ENCODE measurements at regions not wholly inside any gene's neighbourhood (a gene's known extent, or its start where the extent isn't known, plus 50 kb on each side); places are given as distances from the start of the nearest gene placed in this dataset.

DNA sequence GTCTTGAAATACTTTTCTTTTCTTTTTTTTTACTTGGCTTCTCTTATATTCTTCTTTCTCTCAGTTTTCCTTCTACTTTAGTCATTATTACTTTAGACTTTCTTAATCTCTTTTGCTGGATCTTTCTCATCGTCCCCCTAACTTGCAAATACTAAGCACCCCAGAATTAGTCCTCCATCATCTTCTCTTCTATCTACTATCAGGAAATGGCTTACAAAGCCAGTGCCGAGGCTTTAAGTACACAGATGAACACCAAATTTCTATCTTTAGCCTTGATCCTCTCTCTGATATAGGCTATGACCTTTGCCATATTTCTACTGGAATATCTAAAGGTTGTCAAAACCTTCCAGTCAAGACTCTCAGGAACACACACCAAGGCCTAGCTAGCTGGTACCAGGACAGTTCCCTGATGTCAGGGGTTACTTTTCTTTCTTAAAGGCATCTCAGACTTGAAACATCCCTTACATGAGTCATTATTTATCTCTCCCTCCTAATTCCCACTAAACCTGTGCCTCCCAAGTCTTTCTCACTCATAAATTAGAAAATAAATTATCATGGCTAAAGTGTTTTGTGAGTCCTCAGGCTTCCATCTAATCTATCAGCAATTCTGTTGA is 278.6 kb upstream of the TCF21 start:
- Histone ChIP-seq H3K9me3 (ENCODE audit: insufficient read depth, low read depth, low read length) (no peaks in the 10 kb centered on the region), H3K79me2 (ENCODE audit: insufficient read depth, low read length) (no peaks in the 10 kb centered on the region), H3K4me1 (ENCODE audit: insufficient read depth, low read length) (peaks cover 14% of the 10 kb centered on the region), H3K27ac (ENCODE audit: low read depth, low read length) (peak overlapping the region; percentile 94), H3K4me2 (ENCODE audit: low read length) (peak overlapping the region; percentile 61), H3K9ac (ENCODE audit: low read length) (peak overlapping the region; percentile 75), H4K20me1 (ENCODE audit: insufficient read depth, low read length) (no peaks in the 10 kb centered on the region), H2AFZ (ENCODE audit: low read depth, low read length) (no peak overlapping the region), H3K4me3 (ENCODE audit: insufficient read depth, low read depth, low read length) (no peak overlapping the region), H3K27me3 (ENCODE audit: insufficient read depth, low read length) (no peaks in the 10 kb centered on the region), H3K36me3 (ENCODE audit: insufficient read depth, low read length) (no peaks in the 10 kb centered on the region)
- no peaks in the 10 kb centered on the region for H3K36me3 Mint-ChIP-seq (ENCODE audit: low read depth, unreplicated experiment)
- H3K27me3 Mint-ChIP-seq (ENCODE audit: low read depth, unreplicated experiment) = peaks cover 3% of the 10 kb centered on the region
- TF ChIP-seq CTCF (IDR thresholded peaks at IDR 0.05; ENCODE audit: insufficient read depth, low read depth, low read length) (no peak), EZH2 (IDR thresholded peaks at IDR 0.05; ENCODE audit: insufficient read depth, low read length) (no peak)
- H3K9me3 Mint-ChIP-seq (ENCODE audit: unreplicated experiment) = no peaks in the 10 kb centered on the region
- H3K4me3 Mint-ChIP-seq (ENCODE audit: unreplicated experiment) = no peak overlapping the region
- peak; percentile 41 for FAIRE-seq
- H3K4me1 Mint-ChIP-seq (ENCODE audit: low read depth, unreplicated experiment) = peaks cover 2% of the 10 kb centered on the region
- no peak overlapping the region for H3K27ac Mint-ChIP-seq (ENCODE audit: unreplicated experiment)
- DNase-seq (ENCODE audit: low read depth) = peak; percentile 38

- H3K36me3 Mint-ChIP-seq (ENCODE audit: low read depth, unreplicated experiment) = no peaks in the 10 kb centered on the region
- Histone ChIP-seq H3K4me3 (ENCODE audit: insufficient read depth, low read depth, low read length) (no peak overlapping the region), H3K9me3 (ENCODE audit: insufficient read depth, low read depth, low read length) (no peaks in the 10 kb centered on the region), H2AFZ (ENCODE audit: low read depth, low read length) (no peak overlapping the region), H3K79me2 (ENCODE audit: insufficient read depth, low read length) (no peaks in the 10 kb centered on the region), H3K27me3 (ENCODE audit: insufficient read depth, low read length) (no peaks in the 10 kb centered on the region), H3K4me1 (ENCODE audit: insufficient read depth, low read length) (peaks cover 14% of the 10 kb centered on the region), H3K4me2 (ENCODE audit: low read length) (no peak overlapping the region), H3K9ac (ENCODE audit: low read length) (peak overlapping the region; percentile 75), H3K27ac (ENCODE audit: low read depth, low read length) (peak overlapping the region; percentile 94), H3K36me3 (ENCODE audit: insufficient read depth, low read length) (no peaks in the 10 kb centered on the region), H4K20me1 (ENCODE audit: insufficient read depth, low read length) (no peaks in the 10 kb centered on the region)
- no peak for TF ChIP-seq CTCF (IDR thresholded peaks at IDR 0.05; ENCODE audit: insufficient read depth, low read depth, low read length)
- no peak for TF ChIP-seq EZH2 (IDR thresholded peaks at IDR 0.05; ENCODE audit: insufficient read depth, low read length)
- H3K27ac Mint-ChIP-seq (ENCODE audit: unreplicated experiment) = no peak overlapping the region
- H3K9me3 Mint-ChIP-seq (ENCODE audit: unreplicated experiment) = no peaks in the 10 kb centered on the region
- DNase-seq (ENCODE audit: low read depth) = no peak
- no peak overlapping the region for H3K4me3 Mint-ChIP-seq (ENCODE audit: unreplicated experiment)
- peaks cover 3% of the 10 kb centered on the region for H3K4me1 Mint-ChIP-seq (ENCODE audit: low read depth, unreplicated experiment)
- peaks cover 3% of the 10 kb centered on the region for H3K27me3 Mint-ChIP-seq (ENCODE audit: low read depth, unreplicated experiment)
- no peak for FAIRE-seq
Observed at GRCh38 chr6:133610971-133611370, 277.9 kb upstream of the TCF21 start.

GRCh38 chr6:133612459-133612858 is 276.5 kb upstream of the TCF21 start:
- no peak overlapping the region for H3K27ac ChIP-seq (ENCODE audit: low read depth, low read length)
- H3K79me2 ChIP-seq (ENCODE audit: insufficient read depth, low read length) = no peaks in the 10 kb centered on the region
- H3K27me3 ChIP-seq (ENCODE audit: insufficient read depth, low read length) = no peaks in the 10 kb centered on the region

More at GRCh38 chr6:133612459-133612858, 276.5 kb upstream of the TCF21 start:
- no peak for DNase-seq (ENCODE audit: low read depth)
- no peaks in the 10 kb centered on the region for H3K9me3 ChIP-seq (ENCODE audit: insufficient read depth, low read depth, low read length)
- peaks cover 3% of the 10 kb centered on the region for H3K27me3 Mint-ChIP-seq (ENCODE audit: low read depth, unreplicated experiment)
- H3K36me3 ChIP-seq (ENCODE audit: insufficient read depth, low read length) = no peaks in the 10 kb centered on the region
- H4K20me1 ChIP-seq (ENCODE audit: insufficient read depth, low read length) = no peaks in the 10 kb centered on the region
- peaks cover 2% of the 10 kb centered on the region for H3K9me3 Mint-ChIP-seq (ENCODE audit: unreplicated experiment)
- no peak overlapping the region for H3K4me3 ChIP-seq (ENCODE audit: insufficient read depth, low read depth, low read length)
- no peak overlapping the region for H3K27ac Mint-ChIP-seq (ENCODE audit: unreplicated experiment)
- TF ChIP-seq CTCF (IDR thresholded peaks at IDR 0.05; ENCODE audit: insufficient read depth, low read depth, low read length) (no peak), EZH2 (IDR thresholded peaks at IDR 0.05; ENCODE audit: insufficient read depth, low read length) (no peak)
- no peak overlapping the region for H3K4me2 ChIP-seq (ENCODE audit: low read length)
- no peak overlapping the region for H3K9ac ChIP-seq (ENCODE audit: low read length)
- H3K4me1 Mint-ChIP-seq (ENCODE audit: low read depth, unreplicated experiment) = peaks cover 3% of the 10 kb centered on the region
- H3K36me3 Mint-ChIP-seq (ENCODE audit: low read depth, unreplicated experiment) = no peaks in the 10 kb centered on the region
- peaks cover 14% of the 10 kb centered on the region for H3K4me1 ChIP-seq (ENCODE audit: insufficient read depth, low read length)
- H2AFZ ChIP-seq (ENCODE audit: low read depth, low read length) = no peak overlapping the region
- H3K4me3 Mint-ChIP-seq (ENCODE audit: unreplicated experiment) = no peak overlapping the region
- no peak for FAIRE-seq
